ENCODE measurements at regions not wholly inside any gene's neighbourhood (a gene's known extent, or its start where the extent isn't known, plus 50 kb on each side); places are given as distances from the start of the nearest gene placed in this dataset.
"Not testable (repeated sequence)": the region's sequence is repeated elsewhere in the genome, so short reads cannot be mapped to it uniquely, and the experiment has no call there.

DNA sequence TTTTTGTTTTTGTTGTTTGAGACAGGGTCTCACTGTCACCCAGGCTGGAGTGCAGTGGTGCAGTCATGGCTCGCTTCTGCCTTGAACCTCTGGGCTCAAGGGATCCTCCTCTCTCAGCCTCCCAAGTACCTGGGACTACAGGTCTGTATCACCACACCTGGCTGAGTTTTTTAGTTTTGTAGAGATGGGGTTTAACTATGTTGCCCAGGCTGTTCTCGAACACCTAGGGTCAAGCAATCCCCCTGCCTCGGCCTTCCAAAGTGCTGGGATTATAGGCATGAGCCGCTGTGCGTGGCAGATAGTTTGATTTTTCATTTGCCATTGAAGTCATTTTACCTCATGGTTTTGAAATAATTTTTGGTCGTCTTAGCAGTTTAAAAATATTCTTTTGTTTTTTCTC is 94.3 kb upstream of the EIF5 start:
- TF ChIP-seq, protein P1, sequence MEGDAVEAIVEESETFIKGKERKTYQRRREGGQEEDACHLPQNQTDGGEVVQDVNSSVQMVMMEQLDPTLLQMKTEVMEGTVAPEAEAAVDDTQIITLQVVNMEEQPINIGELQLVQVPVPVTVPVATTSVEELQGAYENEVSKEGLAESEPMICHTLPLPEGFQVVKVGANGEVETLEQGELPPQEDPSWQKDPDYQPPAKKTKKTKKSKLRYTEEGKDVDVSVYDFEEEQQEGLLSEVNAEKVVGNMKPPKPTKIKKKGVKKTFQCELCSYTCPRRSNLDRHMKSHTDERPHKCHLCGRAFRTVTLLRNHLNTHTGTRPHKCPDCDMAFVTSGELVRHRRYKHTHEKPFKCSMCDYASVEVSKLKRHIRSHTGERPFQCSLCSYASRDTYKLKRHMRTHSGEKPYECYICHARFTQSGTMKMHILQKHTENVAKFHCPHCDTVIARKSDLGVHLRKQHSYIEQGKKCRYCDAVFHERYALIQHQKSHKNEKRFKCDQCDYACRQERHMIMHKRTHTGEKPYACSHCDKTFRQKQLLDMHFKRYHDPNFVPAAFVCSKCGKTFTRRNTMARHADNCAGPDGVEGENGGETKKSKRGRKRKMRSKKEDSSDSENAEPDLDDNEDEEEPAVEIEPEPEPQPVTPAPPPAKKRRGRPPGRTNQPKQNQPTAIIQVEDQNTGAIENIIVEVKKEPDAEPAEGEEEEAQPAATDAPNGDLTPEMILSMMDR (IDR thresholded peaks at IDR 0.05; ENCODE audit: control insufficient read depth, insufficient read depth, low read depth, low read length, missing control alignments): no peak
- no peak overlapping the region for H3K4me3 ChIP-seq (ENCODE audit: control insufficient read depth, low read depth, low read length)
- no peak for DNase-seq (ENCODE audit: low read depth)

DNA sequence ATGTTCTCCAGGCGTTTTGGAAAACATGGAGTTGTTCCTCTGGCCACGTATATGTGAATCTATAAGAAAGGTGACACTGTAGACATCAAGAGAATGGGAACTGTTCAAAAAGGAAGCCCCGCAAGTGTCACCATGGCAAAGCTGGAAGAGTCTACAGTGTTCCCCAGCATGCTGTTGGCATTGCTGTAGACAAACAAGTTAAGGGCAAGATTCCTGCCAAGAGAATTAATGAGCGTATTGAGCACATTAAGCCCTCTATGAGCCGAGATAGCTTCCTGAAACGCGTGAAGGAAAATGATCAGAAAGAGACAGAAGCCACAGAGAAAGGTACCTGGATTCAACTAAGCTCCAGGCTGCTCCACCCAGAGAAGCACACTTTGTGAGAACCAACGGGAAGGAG is 92.5 kb upstream of the EIF5 start:
- DNase-seq (ENCODE audit: low read depth): no peak
- TF ChIP-seq, protein P1 (IDR thresholded peaks at IDR 0.05; ENCODE audit: control insufficient read depth, insufficient read depth, low read depth, low read length, missing control alignments): no peak
- H3K4me3 ChIP-seq (ENCODE audit: control insufficient read depth, low read depth, low read length): no peak overlapping the region

DNA sequence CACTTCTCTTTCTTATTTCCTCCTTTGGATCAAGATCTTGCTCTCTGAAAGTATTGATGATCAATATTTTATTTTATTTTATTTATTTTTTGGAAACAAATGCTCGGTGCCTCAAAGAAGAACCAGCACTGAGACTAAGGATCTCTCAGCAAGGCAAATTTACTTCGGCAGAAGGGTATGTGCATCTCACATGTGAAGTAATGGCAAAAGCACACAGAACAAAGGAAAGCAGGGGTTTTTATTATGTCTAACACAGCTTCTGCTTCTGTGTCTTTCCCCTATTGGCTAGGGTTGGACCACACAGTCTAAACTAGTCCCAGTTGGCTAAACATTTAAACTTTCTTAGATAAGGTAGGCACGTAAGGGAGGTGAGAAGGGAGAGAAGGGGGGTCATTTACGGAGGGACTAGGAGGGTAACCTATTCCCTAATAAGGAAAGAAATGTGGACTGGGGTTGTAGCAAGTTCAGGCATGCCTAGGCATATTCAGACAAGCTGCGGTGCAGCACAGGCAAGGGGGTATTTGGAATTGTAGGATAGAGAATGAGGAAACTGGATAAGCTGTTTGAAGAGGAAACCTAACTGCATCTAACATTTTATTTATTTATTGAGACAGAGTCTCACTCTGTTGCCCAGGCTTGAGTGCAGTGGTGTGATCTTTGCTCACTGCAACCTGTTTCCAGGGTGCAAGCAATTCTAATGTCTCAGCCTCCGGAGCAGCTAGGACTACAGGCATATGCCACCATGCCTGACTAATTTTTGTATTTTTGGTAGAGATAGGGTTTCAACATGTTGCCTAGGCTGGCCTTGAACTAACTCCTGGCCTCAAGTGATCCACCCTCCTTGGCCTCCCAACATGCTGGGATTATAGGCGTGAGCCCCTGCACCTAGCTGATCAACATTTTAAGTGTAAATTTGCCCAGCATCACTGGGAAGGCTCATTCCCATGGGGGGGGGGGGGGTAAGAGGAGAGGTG is 90.0 kb upstream of the EIF5 start:
- TF ChIP-seq, protein P1 (IDR thresholded peaks at IDR 0.05; ENCODE audit: control insufficient read depth, insufficient read depth, low read depth, low read length, missing control alignments): no peak
- no peak for DNase-seq (ENCODE audit: low read depth)
- no peak overlapping the region for H3K4me3 ChIP-seq (ENCODE audit: control insufficient read depth, low read depth, low read length)

DNA sequence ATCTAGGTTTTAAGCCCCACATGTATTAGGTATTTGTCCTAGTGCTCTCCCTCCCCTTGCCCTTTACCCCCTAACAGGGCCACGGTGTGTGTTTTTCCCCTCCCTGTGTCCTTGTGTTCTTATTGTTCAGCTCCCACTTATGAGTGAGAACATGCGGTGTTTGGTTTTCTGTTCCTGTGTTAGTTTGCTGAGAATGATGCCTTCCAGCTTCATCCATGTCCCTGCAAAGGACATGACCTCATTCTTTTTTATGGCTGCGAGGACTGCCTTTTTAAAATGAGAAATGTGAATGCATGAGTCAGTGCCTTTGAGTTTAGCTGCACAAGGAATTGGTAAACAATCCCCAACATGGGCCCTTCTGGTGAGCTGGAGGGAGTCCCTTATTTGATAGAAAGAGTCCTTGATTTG is 88.4 kb upstream of the EIF5 start:
- not testable (repeated sequence) for H3K4me3 ChIP-seq (ENCODE audit: control insufficient read depth, low read depth, low read length)
- DNase-seq (ENCODE audit: low read depth): peak; percentile 31

DNA sequence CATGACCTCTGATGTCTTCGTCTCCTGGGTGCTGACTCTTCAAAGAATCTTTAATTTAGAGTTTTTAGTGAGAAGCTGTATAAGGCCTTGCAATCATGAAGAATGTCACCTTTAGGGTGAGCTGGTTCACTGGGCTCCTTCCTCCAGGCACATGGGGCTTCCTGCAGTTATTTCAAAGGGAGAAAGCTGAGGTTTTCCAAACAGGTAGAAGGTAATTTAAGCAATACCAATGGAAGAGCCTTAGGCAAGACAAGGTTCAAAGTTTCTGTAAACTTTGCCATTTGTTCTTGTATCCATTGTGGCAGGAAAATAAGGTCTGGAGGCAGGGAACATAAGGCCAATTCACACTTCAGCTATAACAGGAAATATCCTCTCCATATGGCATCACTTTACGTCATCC is 88.0 kb upstream of the EIF5 start:
- TF ChIP-seq, protein P1 (IDR thresholded peaks at IDR 0.05; ENCODE audit: control insufficient read depth, insufficient read depth, low read depth, low read length, missing control alignments): no peak
- no peak for DNase-seq (ENCODE audit: low read depth)

DNA sequence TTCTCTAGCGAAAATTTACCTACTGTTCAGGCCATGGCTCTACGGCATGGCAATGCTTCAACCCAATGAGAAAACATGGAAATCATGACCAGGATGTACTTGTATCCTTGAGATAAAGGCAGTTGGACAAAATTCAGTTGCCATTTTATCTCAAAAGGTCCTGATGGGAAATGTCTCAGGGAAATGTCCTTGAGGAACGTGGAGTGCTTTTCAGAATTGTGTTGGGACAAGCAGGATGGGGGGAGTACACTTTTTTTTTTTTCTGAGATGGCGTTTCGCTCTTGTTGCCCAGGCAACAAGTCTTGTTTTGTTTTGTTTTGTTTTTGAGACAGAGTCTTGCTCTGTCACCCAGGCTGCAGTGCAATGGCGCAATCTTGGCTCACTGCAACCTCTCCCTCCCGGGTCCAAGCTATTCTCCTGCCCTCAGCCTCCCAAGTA is 86.8 kb upstream of the EIF5 start:
- DNase-seq (ENCODE audit: low read depth): no peak

More for the DNA sequence above, 88.0 kb upstream of the EIF5 start:
- no peak overlapping the region for H3K4me3 ChIP-seq (ENCODE audit: control insufficient read depth, low read depth, low read length)

DNA sequence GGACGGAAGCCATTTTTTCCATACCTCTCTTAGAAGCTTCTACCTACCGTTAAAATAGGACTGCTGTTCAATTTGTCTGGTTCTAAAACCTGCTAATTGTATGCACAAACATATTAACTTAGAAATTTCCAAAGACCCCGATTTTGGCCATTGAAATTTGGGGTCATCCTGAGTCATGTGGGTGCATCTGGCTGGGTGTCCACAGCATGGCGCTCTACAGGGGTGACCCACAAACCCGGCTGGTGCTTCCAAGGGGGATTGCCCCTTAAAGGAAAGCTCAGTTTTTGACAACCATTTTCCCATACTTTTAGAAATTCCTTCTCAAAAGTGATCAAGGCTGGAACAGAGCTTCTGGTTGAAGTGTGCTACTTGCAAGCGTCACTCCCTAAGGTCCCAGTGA is 83.9 kb upstream of the EIF5 start:
- no peak overlapping the region for H3K4me3 ChIP-seq (ENCODE audit: control insufficient read depth, low read depth, low read length)
- no peak for DNase-seq (ENCODE audit: low read depth)
- TF ChIP-seq, protein P1 (IDR thresholded peaks at IDR 0.05; ENCODE audit: control insufficient read depth, insufficient read depth, low read depth, low read length, missing control alignments): no peak

More for the DNA sequence above, 86.8 kb upstream of the EIF5 start:
- H3K4me3 ChIP-seq (ENCODE audit: control insufficient read depth, low read depth, low read length): no peak overlapping the region
- TF ChIP-seq, protein P1 (IDR thresholded peaks at IDR 0.05; ENCODE audit: control insufficient read depth, insufficient read depth, low read depth, low read length, missing control alignments): no peak
